ENCODE measurements at regions not wholly inside any gene's neighbourhood (a gene's known extent, or its start where the extent isn't known, plus 50 kb on each side); places are given as distances from the start of the nearest gene placed in this dataset.

DNA sequence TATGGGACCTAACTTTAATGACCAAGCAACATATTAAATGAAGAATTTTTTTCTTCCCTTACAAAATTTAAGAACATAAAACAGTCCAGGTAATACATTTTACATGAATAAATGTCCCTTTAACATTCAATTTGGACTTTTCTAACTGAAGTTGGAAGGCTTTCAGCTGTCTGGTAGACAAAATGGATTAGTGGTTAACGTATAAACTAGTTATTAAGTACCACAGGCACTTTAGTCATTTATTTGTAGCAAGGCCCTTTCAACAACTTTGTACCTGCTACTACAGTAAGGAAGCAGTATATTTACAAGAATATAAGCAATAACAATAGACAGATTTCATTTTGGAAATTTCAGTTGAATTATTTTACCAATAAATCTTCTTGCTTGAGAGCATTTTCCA, 152.5 kb upstream of the TENT5D start:
- Histone ChIP-seq H3K4me3 (replicated peaks in 1 of 3; ENCODE audit: insufficient read depth in 1 of 3, low read depth in 1 of 3, low read length in 3 of 3) (no peak overlapping the region), H3K4me1 (ENCODE audit: control insufficient read depth, extremely low read depth, insufficient read depth, low read length) (no peaks in the 10 kb centered on the region), H2AFZ (ENCODE audit: low read depth, low read length) (no peak overlapping the region), H3K36me3 (ENCODE audit: control insufficient read depth in 2 of 2, extremely low read depth in 1 of 2, insufficient read depth in 2 of 2, low read length in 2 of 2) (no peaks in the 10 kb centered on the region), H3K27me3 (ENCODE audit: control insufficient read depth in 2 of 2, insufficient read depth in 2 of 2, low read length in 2 of 2) (no peaks in the 10 kb centered on the region), H3K9me1 (replicated peaks; ENCODE audit: control insufficient read depth, extremely low read depth, insufficient read depth, low read length) (no peaks in the 10 kb centered on the region), H3K9me3 (replicated peaks; ENCODE audit: control insufficient read depth, insufficient read depth, low read length) (no peaks in the 10 kb centered on the region), H3K27ac (ENCODE audit: insufficient read depth, low read depth, low read length) (no peak overlapping the region), H3K79me2 (ENCODE audit: control insufficient read depth, insufficient read depth, low read length) (no peaks in the 10 kb centered on the region), H4K20me1 (replicated peaks; ENCODE audit: control insufficient read depth, extremely low read depth, insufficient read depth, low read length) (no peaks in the 10 kb centered on the region), H3K9ac (replicated peaks; ENCODE audit: extremely low read depth, insufficient read depth, low read length) (no peak overlapping the region), H3K4me2 (ENCODE audit: insufficient read depth, low read length) (no peak overlapping the region)
- intact Hi-C loops (cut with micrococcal nuclease): no loop called here
- CTCF ChIA-PET: no interaction called here
- TF ChIP-seq FOS (IDR thresholded peaks at IDR 0.05; ENCODE audit: borderline replicate concordance, insufficient read depth, low read length) (no peak), MYC (IDR thresholded peaks at IDR 0.05; ENCODE audit: low read depth, low read length) (no peak), EZH2 (IDR thresholded peaks at IDR 0.05; ENCODE audit: borderline replicate concordance, low read depth, low read length, severe bottlenecking) (no peak), GATA2 (IDR thresholded peaks at IDR 0.05; ENCODE audit: insufficient read depth, insufficient read length, low read depth, low read length) (no peak)
- TF ChIP-seq, protein P1, sequence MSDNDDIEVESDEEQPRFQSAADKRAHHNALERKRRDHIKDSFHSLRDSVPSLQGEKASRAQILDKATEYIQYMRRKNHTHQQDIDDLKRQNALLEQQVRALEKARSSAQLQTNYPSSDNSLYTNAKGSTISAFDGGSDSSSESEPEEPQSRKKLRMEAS (IDR thresholded peaks at IDR 0.05; ENCODE audit: insufficient read depth, insufficient read length): no peak
- no peak for DNase-seq (ENCODE audit: low read depth, low spot score)
- FAIRE-seq: no peak
- POLR2A ChIA-PET: no interaction called here
- dilution Hi-C loops (cut with MboI; ENCODE audit: extremely low pct_ligation_motif_present, low sequenced_read_pairs): no loop called here
- BruUV-seq (replicated peaks): no TSS peak

DNA sequence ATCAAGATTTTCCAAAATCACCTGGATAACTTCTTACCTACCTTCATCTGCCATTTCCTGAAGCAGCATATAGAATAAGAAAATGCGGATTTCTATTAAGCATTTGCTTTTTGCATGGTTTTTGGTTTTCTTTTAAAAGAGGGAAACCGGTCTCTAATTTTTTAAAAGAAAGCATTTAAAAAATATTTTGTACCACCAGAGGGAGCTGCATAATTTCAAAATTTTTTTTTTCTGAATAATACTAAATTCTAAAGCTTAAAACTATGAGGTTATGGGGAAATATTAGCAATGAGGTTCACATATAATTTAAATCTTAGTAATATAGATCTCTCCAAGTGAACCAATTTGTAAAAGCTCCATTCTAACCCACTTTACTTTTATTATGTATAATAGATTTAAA, 137.7 kb upstream of the TENT5D start:
- ChIA-PET CTCF (interaction anchor here (1.0 kb wide), 3 partner anchors 294 to 1095 kb away, joined by 4 read pairs; no protein-coding TSS in a partner anchor), POLR2A (no interaction called here)
- intact Hi-C loops (cut with micrococcal nuclease) (loop anchor here (10.0 kb wide), 1 partner anchor 912 kb away; no protein-coding TSS in a partner anchor), dilution Hi-C loops (cut with MboI; ENCODE audit: extremely low pct_ligation_motif_present, low sequenced_read_pairs) (no loop called here)
- no peaks in the 10 kb centered on the region for H3K4me1 ChIP-seq (ENCODE audit: control insufficient read depth, extremely low read depth, insufficient read depth, low read length)
- H3K9ac ChIP-seq (replicated peaks; ENCODE audit: extremely low read depth, insufficient read depth, low read length): no peak overlapping the region
- H4K20me1 ChIP-seq (replicated peaks; ENCODE audit: control insufficient read depth, extremely low read depth, insufficient read depth, low read length): no peaks in the 10 kb centered on the region
- H3K79me2 ChIP-seq (ENCODE audit: control insufficient read depth, insufficient read depth, low read length): no peaks in the 10 kb centered on the region
- TF ChIP-seq GATA2 (IDR thresholded peaks at IDR 0.05; ENCODE audit: insufficient read depth, insufficient read length, low read depth, low read length) (no peak), EZH2 (IDR thresholded peaks at IDR 0.05; ENCODE audit: borderline replicate concordance, low read depth, low read length, severe bottlenecking) (no peak), FOS (IDR thresholded peaks at IDR 0.05; ENCODE audit: borderline replicate concordance, insufficient read depth, low read length) (no peak), JUN (IDR thresholded peaks at IDR 0.05; ENCODE audit: borderline replicate concordance, insufficient read depth, insufficient read length, low read depth) (no peak), MYC (IDR thresholded peaks at IDR 0.05; ENCODE audit: low read depth, low read length) (no peak), POLR2AphosphoS5 (IDR thresholded peaks at IDR 0.05; ENCODE audit: insufficient read depth, low read depth, low read length) (no peak), POLR2A (IDR thresholded peaks at IDR 0.05; ENCODE audit: low read depth, low read length) (no peak)
- TF ChIP-seq, protein P2, sequence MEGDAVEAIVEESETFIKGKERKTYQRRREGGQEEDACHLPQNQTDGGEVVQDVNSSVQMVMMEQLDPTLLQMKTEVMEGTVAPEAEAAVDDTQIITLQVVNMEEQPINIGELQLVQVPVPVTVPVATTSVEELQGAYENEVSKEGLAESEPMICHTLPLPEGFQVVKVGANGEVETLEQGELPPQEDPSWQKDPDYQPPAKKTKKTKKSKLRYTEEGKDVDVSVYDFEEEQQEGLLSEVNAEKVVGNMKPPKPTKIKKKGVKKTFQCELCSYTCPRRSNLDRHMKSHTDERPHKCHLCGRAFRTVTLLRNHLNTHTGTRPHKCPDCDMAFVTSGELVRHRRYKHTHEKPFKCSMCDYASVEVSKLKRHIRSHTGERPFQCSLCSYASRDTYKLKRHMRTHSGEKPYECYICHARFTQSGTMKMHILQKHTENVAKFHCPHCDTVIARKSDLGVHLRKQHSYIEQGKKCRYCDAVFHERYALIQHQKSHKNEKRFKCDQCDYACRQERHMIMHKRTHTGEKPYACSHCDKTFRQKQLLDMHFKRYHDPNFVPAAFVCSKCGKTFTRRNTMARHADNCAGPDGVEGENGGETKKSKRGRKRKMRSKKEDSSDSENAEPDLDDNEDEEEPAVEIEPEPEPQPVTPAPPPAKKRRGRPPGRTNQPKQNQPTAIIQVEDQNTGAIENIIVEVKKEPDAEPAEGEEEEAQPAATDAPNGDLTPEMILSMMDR (IDR thresholded peaks at IDR 0.05; ENCODE audit: extremely low read depth in 1 of 2, insufficient read depth in 1 of 2, low read depth in 1 of 2, low read length in 2 of 2): no peak
- TF ChIP-seq, protein P1 (IDR thresholded peaks at IDR 0.05; ENCODE audit: insufficient read depth, insufficient read length): no peak
- no peak overlapping the region for H3K27ac ChIP-seq (ENCODE audit: insufficient read depth, low read depth, low read length)
- H3K4me3 ChIP-seq (replicated peaks in 1 of 3; ENCODE audit: insufficient read depth in 1 of 3, low read depth in 1 of 3, low read length in 3 of 3): no peak overlapping the region
- no peaks in the 10 kb centered on the region for H3K9me3 ChIP-seq (replicated peaks; ENCODE audit: control insufficient read depth, insufficient read depth, low read length)
- FAIRE-seq: no peak
- H3K4me2 ChIP-seq (ENCODE audit: insufficient read depth, low read length): no peak overlapping the region
- DNase-seq (ENCODE audit: low read depth, low spot score): no peak
- BruUV-seq (replicated peaks): no TSS peak
- no peak overlapping the region for H2AFZ ChIP-seq (ENCODE audit: low read depth, low read length)
- H3K9me1 ChIP-seq (replicated peaks; ENCODE audit: control insufficient read depth, extremely low read depth, insufficient read depth, low read length): no peaks in the 10 kb centered on the region
- no peaks in the 10 kb centered on the region for H3K36me3 ChIP-seq (ENCODE audit: control insufficient read depth in 2 of 2, extremely low read depth in 1 of 2, insufficient read depth in 2 of 2, low read length in 2 of 2)
- H3K27me3 ChIP-seq (ENCODE audit: control insufficient read depth in 2 of 2, insufficient read depth in 2 of 2, low read length in 2 of 2): no peaks in the 10 kb centered on the region
